ENCODE measurements at regions not wholly inside any gene's neighbourhood (a gene's known extent, or its start where the extent isn't known, plus 50 kb on each side); places are given as distances from the start of the nearest gene placed in this dataset.

DNA sequence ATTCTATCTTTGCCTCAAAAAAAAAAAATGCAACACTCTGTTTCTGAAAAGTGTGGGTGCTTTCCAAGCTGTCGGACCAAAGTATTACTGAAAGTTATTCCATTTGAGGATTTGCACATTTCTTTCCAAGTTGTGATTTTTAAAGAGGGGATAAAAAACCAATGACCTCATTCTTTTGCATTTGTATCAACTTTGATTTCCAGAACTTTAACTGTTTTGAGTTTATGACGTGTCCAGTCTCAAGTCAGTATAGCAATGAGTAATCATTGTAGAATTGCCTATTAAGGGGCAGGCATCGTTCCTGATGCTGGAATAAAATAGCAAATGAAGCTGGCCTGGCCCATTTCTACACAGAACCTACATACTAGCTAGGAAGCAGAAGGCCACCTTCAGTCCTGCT is 229.6 kb upstream of the RBFOX1 start:
- no peak for DNase-seq (ENCODE audit: low read depth in 3 of 3, low spot score in 1 of 3)

DNA sequence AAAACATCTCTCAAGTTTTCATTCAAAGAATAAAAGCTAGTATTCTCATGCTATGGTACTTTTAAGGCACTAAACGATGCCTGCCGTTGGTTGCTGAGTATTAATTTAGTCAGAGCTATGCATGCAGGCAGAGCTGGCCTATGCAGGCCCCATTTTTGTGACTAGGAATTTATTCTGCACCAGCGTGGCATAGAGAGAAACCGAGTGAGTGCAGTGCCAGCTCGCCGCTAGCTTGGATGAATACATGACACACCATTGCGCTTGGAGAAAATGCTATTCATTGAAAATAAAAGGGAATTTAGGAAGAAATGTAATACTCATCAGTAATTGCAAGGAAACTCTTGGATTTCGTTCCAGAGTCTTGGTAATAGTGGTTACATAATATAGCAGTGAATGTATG is 231.6 kb upstream of the RBFOX1 start:
- no peak for DNase-seq (ENCODE audit: low read depth in 3 of 3, low spot score in 1 of 3)

DNA sequence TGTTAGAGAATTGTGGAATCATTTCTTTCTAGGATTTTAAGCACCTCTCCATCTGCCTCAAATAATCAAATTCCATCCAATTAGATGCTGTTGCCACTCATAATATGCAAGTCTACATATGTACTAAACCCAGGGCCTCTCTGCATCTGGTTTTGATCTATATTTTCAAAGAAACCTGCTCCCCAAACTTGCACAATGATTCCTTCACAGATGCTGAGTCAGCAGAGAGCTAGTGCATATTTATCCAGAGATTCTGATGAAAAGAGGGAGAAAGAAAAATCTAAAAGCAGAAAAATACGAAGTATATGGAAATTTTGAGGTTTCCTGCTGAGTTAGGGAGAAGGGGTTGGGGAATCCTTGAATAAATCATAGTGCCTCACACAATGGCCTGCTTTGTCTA is 235.1 kb upstream of the RBFOX1 start:
- DNase-seq (ENCODE audit: low read depth in 3 of 3, low spot score in 1 of 3) = no peak

DNA sequence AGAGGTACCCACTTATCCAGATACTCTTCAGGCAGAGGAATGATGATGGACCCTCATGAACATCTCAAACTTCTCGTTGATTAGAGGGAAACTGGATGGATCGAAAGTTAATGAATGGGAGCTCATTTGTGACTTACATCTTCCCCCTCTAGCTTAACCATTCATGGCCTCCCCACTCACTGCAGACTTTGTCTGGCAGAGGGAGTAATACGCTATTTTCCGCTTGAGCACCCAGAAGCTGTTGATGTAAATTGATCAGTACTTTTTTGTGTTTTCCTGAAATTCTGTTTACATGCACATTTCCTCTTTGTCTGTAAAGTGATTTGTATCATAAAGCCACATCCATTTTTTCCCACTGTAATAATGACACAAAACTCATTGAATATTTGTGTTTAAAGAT is 239.1 kb upstream of the RBFOX1 start:
- no peak for DNase-seq (ENCODE audit: low read depth in 3 of 3, low spot score in 1 of 3)

DNA sequence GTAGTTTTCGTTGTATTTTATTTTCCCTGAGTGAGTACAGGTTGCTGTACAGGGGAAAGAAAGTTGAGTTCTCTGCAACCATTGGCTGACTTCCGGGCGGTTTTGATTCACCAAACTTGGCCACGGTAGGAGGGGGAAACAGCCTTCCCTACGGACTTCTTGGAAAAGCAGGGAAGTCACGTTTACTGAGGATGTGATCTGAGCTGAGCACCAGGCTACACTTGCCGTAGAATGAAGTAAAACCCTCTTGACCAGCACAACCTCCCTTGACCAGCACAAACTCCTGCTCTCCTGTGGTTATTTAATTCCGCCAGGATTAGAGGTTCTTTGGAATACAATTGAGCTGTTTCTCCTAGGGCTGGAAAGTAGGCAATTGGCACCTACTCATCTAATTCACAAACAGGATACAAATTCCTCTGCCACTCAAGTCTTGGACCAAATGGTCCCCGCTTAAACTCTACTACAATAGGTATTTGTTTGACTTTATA is 242.0 kb upstream of the RBFOX1 start:
- no peak for DNase-seq (ENCODE audit: low read depth in 3 of 3, low spot score in 1 of 3)

DNA sequence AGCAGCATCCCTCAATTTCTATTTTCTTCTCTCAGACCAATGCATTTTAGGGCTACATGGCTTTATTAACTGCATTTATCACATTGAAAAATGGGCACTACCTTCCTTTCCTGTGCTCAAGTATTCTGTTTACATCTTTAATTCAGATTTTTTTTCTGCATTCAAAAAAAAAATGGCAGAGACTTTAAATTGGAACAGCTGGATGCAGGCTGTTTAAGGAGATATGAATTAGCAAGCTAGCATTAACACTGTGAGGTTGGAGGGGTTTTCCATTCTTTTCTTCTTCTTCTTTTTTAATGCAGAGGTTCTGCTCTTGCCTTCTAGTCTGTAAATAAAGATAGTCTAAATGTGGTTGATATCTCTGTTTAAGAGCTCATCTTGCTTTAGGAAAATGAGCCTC is 242.9 kb upstream of the RBFOX1 start:
- DNase-seq (ENCODE audit: low read depth in 3 of 3, low spot score in 1 of 3) = no peak

DNA sequence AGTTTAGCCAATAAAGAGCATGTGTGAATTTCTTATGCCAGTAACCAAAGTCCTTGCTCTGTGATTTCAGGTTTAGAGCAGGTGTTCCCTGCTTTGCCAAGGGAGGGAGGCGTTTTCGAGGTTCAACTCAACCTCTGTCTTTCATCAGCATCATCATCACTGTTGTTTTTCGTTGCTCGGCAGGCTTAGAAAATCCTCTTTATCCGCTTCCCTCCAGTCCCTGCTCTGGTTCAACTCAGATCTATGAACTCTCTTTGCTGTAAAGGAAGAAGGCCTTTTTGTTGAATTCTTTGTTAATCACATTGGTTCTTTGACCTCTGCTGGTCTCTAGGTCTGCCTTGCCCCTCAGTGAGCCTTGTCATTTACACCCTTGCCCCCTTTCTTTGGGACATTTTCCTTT is 243.9 kb upstream of the RBFOX1 start:
- no peak for DNase-seq (ENCODE audit: low read depth in 3 of 3, low spot score in 1 of 3)

DNA sequence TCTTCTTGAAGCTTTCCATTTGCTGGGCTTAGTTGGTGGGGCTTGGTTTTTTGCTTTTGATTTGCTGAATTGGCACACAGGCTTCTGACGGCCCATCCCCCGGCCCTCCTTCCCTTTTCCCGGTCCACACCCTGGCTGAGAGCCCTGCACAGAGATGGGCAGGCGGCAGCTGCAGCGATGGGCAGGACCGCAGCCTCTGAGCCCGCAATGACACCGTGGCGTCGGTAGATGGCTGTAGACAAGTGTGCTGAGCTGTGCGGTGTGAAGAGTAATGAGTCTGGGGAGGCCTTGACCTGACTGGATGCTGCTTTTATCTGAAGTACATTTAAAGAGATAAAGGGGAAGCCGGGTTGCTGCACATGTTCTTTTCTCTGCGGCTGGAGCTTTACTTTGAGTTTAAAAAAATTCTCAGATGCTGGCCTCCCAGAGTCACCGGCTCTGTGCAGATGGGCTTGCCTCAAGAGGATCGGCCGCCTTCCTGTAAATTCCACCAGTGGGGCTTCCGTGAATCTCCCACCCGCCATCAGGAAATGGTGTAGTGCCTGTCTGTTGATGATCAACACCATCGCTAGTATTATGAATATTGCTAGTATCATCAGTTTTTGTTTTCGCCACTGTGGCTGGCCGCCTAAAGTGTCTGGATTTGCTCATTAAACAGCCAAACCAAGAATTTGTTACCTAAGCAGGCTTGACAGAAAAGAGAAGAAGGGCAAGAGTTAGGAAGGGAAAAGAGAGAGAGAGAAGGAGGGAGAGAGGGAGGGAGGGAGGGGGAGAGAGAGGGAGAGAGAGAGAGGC is 245.6 kb upstream of the RBFOX1 start:
- DNase-seq (ENCODE audit: low read depth in 3 of 3, low spot score in 1 of 3) = no peak

DNA sequence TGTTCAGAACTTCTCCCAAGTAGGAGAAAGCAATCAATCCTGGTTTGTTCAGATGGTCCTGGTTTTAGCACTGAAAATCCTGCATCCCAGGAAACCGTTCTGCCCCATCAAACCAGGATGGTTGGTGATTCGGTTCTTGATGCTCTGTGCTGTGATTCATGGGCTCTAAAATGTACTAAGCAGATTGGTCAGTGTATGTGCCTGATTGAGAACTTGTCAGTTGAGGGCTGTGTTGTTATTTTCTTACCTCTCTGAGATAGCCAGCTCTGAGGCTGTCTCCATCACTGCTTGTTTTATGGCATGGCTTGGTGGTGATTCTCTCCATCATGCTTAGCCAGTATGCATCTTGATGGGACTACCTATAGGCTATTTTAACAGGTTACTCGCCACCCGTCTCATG is 246.9 kb upstream of the RBFOX1 start:
- no peak for DNase-seq (ENCODE audit: low read depth in 3 of 3, low spot score in 1 of 3)

DNA sequence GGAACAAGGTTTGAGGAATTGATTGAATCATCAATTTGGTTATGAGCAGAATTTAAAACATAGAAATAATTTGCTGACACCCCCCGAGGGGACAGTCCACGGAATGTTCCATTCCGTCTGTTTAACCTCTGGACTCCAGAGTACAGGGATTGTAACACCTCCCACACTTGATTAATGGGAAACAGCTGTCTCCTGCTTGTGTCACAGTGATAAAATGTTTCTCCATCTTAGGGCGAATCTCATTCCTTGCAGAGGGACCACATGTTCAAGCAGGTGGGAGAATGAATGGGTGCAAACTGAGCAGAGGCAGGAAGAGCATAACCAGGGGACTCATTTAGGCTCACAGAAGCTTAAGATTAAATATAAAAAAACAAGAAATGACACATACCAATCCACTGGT is 249.5 kb upstream of the RBFOX1 start:
- DNase-seq (ENCODE audit: low read depth in 3 of 3, low spot score in 1 of 3) = no peak

DNA sequence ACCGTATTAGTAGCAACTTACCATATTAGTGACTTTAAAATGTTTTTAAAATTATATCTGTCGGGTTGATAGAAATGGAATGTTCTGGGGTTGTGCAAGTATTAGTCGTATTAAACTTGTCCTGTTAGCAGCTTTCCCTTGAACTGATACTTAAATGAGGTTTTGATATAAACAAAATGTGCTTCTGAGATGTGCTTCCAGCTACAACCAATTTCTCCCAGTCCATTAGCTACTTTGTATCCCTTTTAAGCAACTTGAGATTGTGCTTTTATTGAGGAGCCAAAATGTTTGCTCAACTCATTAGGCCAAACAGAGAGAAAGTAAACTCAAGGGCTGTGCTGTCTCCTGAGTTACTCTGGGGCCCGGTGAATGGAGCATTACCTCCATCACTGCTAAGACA is 255.0 kb upstream of the RBFOX1 start:
- DNase-seq (ENCODE audit: low read depth in 3 of 3, low spot score in 1 of 3) = no peak

DNA sequence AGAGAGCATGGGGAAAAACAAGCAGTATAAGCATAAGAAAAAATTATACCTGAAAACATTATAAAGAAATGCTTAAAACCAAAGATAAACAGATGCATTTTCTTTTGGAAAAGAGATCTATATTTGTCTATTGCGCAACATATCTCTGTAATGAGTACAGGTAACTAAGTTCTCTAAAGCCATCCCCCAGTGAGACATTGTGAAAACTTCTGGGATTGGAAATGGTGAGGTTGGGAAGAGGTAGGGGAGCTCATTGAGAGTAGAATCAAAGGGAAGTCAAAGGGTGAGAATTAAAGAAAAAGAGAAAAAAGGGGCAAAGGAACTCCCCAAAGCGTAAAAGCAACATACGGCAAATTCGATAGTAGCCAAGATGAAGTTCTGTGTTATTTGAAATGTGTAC is 257.9 kb upstream of the RBFOX1 start:
- DNase-seq (ENCODE audit: low read depth in 3 of 3, low spot score in 1 of 3) = no peak

DNA sequence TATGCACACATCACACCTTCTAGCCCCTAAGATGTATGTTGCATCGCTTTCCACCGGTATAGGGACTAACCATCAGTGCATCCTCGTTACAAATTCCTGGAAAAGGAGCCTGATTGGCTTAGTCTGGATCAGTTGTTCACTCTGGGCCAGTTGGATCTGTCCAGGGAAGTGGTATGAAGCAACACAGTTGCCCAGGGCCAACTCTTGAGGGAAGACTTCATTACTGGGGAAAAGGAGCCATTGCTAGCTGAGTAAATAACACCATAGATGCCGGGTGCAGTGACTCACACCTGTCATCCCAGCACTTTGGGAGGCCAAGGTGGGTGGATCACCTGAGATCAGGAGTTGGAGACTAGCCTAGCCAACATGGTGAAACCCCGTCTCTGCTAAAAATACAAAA is 275.2 kb upstream of the RBFOX1 start:
- DNase-seq (ENCODE audit: low read depth in 3 of 3, low spot score in 1 of 3) = no peak

DNA sequence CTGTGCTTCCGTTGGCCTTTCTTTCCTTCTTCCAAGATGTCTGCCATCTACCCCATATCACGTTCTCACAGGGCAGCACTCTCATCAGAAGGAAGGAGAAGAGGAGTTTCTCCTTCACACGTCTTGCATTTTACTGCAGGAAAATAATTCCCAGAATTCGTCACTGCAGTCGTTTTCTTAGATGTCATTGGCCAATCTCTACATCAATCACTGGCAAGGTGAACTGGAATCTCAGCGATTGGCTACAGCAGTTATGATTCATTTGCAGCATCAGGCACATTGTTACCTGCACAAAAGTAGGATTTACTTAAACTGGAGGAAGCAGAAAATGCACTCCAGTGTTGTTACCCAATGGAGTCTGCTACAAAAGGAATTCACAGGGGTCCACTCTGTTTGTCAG is 277.2 kb upstream of the RBFOX1 start:
- DNase-seq (ENCODE audit: low read depth in 3 of 3, low spot score in 1 of 3) = no peak

DNA sequence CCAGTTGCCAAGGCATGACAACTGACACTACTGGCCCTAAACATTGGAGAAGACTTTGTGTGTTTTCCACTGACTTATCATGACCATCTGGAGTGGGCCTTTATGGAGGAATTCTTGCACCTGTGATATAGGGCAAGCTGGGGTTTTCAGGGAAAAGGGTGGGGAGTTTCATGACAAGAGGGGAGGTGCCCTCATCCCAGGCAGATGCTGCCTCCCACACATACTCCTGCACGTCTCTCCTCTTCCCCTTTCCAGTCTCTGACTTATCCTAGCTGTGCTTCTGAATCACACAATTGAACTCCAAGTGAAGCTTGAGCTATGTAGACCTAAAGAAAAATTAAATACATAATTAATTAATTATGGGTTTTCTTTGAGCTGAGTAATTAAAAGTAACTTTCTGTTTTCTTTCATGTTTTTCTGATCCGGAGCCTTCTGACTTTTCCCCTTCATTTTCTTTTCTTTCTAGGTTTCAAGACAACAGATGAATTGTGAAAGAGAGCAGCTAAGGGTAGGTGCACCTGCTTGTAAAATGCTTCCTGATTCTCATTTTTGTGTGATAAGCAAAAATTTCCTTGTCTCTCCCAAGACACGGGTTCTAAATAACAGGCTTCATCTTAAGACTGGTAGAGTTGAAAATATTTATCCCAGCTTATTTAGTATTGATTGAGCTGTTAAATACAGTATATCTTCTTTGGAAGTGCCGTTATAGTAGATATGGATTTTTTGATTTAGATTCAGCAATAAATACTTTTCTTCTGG is 280.9 kb upstream of the RBFOX1 start:
- DNase-seq (ENCODE audit: low read depth in 3 of 3, low spot score in 1 of 3) = no peak

DNA sequence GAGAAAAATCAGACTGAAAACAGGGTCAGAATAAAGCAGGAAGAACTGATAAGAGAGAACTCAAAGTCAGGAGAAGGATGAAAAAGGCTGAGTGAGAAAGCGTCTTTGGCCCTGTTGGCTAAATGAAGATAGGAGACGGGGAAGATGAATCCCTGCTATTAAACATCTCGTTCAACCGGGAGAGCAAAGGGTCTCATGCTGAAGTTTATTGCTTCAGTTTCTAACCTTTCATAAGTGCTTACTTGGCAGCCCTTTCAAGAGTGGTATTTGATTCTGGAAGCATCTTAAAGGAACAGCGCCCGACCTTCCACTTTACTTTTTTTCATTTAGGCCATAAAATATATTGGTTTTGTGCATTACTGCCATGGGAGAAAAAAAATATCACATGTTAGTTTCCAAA is 288.3 kb upstream of the RBFOX1 start:
- no peak for DNase-seq (ENCODE audit: low read depth in 3 of 3, low spot score in 1 of 3)

DNA sequence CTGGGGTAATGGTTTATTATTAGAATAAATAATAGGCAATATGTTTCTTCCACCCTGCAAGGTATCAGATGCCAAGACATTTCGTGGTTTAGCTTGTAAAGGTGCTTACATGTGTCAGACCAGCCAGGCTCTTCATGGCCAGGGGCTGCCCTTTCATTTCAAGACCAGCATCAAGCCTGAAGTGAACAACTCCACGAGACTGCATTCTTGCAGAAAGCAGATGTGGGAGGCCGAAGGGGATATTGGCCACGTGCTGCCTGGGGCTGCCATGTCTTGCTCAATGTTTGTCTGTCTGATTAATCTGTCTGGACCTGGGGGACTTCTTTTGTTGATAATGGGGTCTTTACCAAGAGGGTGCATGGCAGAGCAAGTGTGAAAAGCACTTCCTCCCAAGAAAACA is 294.2 kb upstream of the RBFOX1 start:
- no peak for DNase-seq (ENCODE audit: low read depth in 3 of 3, low spot score in 1 of 3)

DNA sequence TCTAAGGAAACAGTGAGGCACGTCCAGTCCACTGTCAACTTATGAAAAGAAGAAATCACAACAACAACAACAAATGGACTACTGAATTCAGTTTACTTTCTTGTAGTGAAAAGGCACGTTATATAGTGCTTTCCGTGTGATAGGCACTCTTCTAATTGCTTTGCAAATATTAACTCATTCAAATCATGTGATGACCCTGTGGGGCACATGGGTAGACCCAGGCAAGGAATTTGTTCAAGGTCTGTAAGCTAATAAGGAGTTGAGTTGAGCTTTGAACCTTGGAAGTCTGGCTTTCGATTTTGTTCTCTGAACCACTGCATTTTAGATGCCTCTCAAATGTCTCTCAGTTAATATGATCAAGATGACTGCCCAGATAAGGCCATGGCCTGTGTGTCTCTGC is 295.1 kb upstream of the RBFOX1 start:
- no peak for DNase-seq (ENCODE audit: low read depth in 3 of 3, low spot score in 1 of 3)

DNA sequence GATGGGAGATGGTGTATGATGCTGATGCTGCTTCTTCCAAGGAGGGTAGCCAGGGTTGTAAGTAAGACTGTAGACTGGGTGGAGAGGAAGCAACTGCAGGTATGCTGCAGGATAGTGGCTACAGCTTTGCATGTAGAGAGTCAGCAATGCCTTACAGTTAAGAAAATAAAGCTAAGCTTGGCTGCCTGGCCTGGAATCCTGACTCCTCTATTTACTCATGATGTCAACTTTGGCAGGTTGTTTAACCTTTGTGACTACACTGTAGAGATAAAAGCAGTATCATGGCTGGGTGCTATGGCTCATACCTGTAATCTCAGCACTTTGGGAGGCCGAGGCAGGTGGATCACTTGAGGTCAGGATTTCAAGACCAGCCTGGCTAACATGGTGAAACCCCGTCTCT is 301.6 kb upstream of the RBFOX1 start:
- DNase-seq (ENCODE audit: low read depth in 3 of 3, low spot score in 1 of 3) = no peak

DNA sequence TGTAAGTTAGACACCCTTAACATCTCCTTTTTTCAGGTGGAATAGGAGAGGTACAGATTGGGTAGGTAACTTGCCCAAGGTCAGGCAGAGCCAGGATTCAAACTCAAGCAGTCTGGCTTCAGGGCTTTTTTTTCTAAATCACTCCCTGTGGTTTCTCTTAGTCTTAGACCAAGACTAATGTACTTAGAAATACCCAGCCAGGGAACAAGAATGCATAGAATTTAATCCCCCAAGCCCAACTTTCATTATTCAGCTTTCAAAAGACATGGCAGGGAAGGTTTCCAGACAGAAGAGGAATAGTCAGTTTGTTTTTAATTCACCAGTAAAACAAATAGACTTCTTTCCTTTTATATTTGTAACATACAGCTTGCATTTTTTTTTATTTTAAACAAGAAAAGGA is 305.2 kb upstream of the RBFOX1 start:
- no peak for DNase-seq (ENCODE audit: low read depth in 3 of 3, low spot score in 1 of 3)

DNA sequence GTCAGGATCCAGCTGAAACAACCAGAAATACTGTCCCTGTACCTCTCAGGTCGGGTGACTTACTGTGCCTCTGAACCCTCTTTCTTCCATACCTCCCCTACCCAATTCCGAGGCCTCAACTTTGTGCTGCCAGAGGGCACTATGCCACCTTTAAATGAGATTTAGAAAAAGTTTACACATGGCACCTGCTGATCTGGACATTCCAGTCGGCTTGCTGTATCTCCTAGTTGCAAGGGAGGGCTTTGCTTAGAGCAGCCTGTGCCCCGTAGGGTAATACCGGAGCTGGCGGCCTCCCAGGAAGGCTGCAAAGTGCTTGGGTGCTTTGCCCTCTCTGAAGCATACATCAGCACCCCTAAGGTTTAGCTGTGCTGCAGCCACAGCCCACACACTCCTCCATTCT is 306.0 kb upstream of the RBFOX1 start:
- no peak for DNase-seq (ENCODE audit: low read depth in 3 of 3, low spot score in 1 of 3)

DNA sequence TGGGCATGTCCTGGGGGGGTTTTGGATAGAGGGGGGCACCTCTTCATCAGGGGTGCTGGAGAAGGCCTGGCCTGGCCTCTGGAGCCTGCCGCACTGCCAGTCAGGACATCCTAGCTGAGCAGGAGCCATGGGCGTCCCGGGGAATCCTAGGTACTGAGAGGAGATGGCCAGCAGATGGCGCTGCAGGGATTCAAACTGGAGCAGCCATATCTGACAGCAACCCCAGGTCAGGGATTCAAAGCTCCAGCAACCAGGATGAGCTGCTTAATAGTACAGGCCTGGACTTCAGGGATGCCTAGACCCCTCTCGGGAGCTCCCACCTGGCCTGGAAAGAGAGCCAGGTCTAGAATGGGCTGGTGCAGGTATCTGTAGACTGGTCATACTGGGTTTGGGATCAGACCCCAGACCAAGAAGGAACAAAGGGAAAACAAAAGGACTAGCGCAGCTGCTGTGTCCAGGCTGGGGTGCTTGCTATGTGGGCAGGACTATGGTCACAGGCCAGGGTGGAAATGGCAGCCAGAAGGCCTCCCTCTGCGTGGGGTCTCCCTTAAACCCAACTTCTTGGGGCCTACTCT is 306.9 kb upstream of the RBFOX1 start:
- no peak for DNase-seq (ENCODE audit: low read depth in 3 of 3, low spot score in 1 of 3)
